Daoy (cell line): ENCODE measurements at regions not wholly inside any gene's neighbourhood (a gene's known extent, or its start where the extent isn't known, plus 50 kb on each side); places are given as distances from the start of the nearest gene placed in this dataset.
A peak's percentile ranks its signal among the peaks of the same experiment; 100 is the strongest.

ENCODE experiments used
- DNase-seq: peaks from one replicate; pipeline ENCODE4 v3.0.0-alpha.2; 2015; ENCODE audit warnings: low read depth

DNA sequence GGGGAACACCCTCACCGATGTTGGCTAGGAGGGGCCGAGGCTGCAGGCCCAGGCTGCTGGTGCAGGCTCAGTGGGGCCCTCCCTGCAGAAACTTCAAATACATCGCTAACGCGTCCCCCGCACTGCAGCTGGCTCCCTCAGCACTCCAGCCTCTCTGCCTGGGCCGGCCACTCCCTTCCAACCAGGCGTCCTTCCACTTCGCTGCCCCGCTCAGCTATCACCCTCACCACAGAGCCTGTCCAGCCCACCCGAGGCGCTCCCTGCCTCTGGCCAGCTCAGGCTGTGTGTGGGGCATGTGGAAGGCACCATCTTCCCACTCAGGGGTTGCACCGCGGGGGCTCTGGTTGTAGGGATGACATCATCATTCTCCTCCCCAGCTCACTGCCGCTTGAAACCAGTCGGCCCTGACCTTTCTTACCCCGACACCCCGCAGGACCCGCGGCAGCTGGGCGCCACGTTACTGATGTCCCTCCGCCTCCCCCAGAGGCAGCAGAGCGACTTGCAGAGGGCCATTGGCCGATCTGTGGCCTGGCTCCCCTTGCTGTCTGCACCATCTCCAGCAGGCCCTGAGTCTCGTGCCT is 199.9 kb upstream of the RTL1 start:
- no peak for DNase-seq

- DNase-seq = no peak
These were observed 201.0 kb upstream of the RTL1 start for GRCh38 chr14:101104485-101104884.

DNA sequence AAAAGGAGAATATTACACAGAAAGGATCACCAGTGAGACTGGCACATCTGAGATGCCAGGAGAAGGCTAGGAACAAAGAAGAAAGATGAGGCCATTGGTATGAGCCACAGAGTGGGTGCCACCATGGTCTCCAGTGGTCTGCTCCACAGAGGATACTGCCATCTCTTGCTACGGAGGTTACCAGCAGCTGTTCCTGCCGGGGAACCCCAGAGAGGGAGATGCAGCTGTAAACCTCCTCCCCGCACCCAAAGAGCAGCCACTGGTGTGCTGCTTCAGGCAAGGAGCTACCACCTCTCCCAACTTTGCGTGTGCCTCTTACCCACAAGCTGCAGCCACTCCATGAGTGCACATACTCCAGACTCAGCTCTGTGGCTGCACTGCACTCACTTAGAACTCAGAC is 201.5 kb upstream of the RTL1 start:
- no peak for DNase-seq

GRCh38 chr14:101108579-101109346 is 205.2 kb upstream of the RTL1 start:
- no peak for DNase-seq

DNA sequence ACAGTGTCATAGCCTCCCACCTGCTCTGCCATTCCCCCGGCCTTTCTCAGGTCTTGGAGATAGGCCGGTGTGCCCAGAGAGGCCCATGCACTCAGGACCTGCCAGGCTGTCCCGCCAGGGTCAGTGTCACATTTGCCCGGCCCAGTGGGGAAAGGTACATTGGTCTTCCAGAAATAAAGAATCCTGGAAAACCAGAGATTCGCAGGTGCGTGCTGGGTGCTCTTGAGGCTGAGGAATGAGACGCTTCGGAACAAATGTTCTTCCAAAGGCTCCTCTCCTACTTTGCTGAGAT is 205.8 kb upstream of the RTL1 start:
- no peak for DNase-seq

DNA sequence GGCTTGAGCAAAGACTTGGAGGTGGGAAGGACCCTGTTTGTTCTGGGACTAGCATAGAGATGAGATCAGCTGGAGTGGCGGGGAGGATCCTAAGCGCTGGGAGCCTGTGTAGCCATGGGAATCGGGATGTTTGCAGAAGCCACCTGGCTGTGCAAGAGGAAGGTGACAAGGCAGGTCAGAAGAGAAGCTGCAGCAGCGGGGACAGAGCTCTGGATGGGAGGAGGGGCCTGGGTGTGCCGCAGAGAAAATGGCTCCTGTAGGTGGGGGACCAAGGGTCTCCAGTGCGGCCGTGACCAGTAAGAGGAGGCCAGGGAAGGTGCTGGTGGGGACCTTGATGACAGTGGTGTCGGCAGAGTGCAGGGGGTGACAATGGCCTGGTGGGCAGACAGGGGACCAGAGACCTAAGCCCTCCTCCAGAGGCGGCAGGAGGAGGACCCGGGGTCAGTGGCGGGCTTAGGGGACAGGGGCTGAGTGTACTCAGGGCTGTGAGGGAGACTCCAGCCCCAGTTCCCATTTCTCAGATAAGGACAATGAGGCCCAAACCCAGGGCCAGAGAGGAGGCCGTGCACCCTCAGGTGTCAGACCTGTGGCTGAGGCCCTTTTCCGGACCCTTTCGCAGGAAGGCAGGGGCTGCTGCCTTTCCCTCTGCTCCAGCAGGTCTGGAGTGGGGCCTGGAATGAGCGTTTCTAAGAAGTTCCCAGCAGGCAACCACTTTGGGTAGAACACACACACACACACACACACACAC is 206.6 kb upstream of the RTL1 start:
- DNase-seq = no peak

DNA sequence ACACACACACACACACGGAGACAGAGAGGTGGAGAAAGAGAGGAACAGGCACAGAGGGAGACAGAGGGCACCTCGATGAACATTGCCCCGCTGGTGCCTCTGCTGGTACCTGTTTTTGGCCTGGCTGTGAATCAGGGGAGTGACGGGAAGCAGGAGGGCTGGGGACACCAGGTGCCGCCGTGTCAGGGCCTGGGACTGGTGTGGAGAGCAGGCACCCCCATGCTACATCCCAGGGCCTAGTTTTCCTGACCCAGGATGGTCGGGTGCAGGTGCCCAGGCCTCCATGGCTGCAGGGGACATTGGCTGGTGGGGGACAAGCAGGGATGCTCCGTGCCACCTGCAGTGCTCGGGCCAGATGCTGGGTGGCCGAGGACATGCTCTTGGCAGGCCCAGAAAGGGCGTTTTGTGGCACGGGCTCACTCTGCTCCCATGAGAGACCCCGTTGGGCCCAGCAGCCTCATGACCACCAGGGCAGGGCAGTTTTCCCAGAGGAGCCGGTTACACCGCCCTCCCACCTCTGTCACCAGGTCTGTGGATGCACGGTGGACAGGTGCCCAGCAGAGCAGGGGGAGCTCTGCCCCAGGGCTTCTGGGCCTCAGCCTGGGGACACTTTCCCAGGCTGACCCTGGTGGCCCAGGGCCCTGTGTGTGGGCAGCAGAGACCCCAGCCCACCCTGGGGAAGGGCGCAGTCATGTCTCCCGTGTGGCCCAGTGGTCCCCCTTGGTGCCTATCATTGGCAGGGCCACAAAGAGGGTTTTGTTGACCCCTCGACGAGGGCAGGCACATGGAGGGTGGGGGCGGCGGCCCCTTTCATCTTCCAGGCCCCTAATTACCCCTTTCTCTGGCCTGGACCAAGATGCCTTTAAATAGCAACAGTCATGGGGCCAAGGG is 207.5 kb upstream of the RTL1 start:
- peak; percentile 1 for DNase-seq

DNA sequence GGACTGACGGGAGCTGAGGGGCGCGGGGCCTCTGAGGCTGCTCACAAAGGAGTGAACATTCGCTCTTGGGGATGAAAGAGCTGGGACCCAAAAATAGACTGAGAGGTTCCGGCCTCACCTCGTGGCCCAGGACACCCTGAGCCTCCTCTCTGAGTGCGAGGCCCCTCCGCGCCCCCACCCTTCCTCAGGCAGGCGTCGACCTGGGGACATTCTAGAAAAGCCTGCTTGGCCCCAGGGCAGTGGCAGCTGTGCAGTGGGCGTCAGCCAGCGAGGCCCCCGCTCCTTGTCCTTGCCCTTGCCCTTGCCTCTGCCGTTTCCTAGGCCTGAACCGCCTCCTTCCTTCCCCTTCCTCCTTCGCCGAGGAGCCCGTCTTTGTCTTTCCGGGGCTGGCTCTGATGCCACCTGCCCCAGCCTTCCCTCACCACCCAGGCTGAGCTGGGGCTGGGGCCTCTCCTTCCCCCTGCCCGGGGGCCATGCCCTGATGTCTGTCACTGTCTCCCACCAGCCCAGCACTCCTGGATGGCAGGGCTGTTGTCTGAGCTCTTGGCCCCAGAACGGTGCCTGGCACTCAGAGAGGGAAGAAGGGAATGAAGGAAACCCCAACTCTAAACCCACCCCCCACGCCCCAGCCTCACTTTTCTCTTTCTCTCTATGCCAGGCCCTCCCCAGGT is 208.2 kb upstream of the RTL1 start:
- DNase-seq = peak; percentile 1

GRCh38 chr14:101112351-101113107 is 209.0 kb upstream of the RTL1 start:
- peak; percentile 0 for DNase-seq

DNA sequence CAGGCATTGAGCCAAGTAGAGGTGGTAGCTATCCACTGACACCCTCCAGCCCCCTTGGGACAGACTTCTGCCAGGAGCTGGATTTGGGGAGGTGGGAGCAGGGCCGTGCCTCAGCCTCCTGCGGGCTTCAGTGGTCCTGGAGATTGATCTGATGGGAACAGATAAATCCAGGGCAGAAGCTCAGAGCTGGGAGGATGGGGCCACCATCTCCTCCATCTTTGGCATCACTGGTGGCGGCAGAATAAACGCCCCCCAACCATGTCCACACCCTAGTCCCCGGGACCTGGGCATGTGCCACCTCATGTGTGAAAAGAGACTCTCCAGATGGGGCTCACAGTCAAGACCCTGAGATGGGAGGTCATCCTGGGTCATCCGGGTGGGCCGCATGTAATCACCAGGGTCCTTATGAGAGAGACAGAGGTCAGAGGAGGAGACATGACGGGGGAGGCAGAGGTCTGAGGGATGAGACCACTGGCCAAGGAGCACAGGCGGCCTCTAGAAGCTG is 209.6 kb upstream of the RTL1 start:
- DNase-seq = no peak

GRCh38 chr14:101113835-101114725 is 210.6 kb upstream of the RTL1 start:
- peak; percentile 56 for DNase-seq

GRCh38 chr14:101114726-101115515 is 211.4 kb upstream of the RTL1 start:
- DNase-seq = peak; percentile 4

- no peak for DNase-seq
These were observed 212.1 kb upstream of the RTL1 start for GRCh38 chr14:101115652-101116051.

GRCh38 chr14:101116065-101116464 is 212.5 kb upstream of the RTL1 start:
- no peak for DNase-seq

DNA sequence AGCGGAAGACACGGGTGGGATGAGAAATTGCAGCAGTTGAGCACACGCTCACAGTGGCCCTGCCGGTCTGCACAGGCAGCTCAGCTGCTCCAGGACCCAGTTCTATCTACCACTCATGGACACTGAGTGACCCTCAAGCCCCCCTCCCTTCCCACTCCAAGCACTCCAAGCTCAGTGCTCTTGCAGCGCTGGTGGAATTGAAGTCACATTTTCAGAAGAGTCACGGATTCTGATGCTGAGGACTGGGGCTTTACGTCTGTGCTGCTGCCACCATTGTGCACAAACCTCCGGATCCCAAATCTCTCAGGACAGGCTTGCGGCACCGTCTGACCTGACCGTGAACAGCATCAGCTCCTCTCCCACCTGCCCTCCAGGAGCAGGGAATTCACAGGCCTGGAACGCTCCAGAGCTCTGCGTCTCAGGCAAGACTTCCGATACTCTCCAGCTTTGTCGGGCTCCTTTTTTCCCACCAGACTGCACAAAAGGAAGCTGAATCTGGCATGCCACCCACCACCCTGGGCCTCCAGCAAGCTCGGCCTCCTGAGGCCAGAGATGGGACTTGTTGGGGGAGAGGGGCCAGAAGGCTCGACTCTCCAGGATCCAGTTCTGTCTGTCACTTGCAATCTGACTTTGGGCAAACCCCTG is 213.1 kb upstream of the RTL1 start:
- DNase-seq = no peak

DNA sequence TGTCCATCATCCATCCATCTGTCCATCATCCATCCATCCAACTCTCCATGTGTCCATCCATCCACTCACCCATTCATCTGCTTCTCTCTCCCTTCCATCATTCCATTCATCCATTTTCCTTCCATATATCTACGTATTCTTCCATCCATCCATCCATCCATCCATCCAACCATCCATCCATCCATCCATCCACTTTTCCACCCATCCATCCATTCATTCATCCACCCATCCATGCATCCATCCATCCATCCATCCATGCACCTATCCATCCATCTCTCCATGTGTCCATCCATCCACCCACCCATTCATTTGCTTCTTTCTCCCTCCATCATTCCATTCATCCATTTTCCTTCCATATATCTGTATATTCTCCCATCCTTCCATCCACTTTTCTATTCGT is 214.0 kb upstream of the RTL1 start:
- DNase-seq = no peak

GRCh38 chr14:101118233-101118632 is 214.7 kb upstream of the RTL1 start:
- DNase-seq = no peak
